OCI-LY7 (cell line): ENCODE measurements at regions not wholly inside any gene's neighbourhood (a gene's known extent, or its start where the extent isn't known, plus 50 kb on each side); places are given as distances from the start of the nearest gene placed in this dataset.

Source experiments
- BruUV-seq: library from RNA; stranded (reverse); fragments of 400-500 nt; replicated peaks from 2 replicates; lab custom pipeline; 2021; lab: Mats Ljungman, UMichigan
- CTCF ChIA-PET: fragments of 300-600 bp; sonication (Branson Sonifier 250); formaldehyde crosslinking; loops from one replicate; lab custom pipeline; 2022; ENCODE audit warnings: antibody characterized with exemption; ENCODE audit not compliant: unreplicated experiment; lab: Charles Lee
- POLR2A ChIA-PET: fragments of 300-600 bp; sonication (Branson Sonifier 250); formaldehyde crosslinking; loops from one replicate; lab custom pipeline; 2022; ENCODE audit warnings: antibody characterized with exemption; lab: Charles Lee
- DNase-seq: peaks from one replicate; pipeline ENCODE4 v3.0.0-alpha.2; 2015; ENCODE audit warnings: low spot score
- H2AFZ ChIP-seq: fragments of 200-600 bp; sonication (generic), shearing (Covaris generic); 2 replicates; pipeline ENCODE4 v1.6.1; 2014; ENCODE audit warnings: mild to moderate bottlenecking, antibody characterized with exemption, low read length, moderate library complexity
- H3K27ac ChIP-seq: fragments of 200-600 bp; sonication (generic); 2 replicates; pipeline ENCODE4 v1.5.1; 2014; ENCODE audit warnings: mixed run types, low read depth, mild to moderate bottlenecking, moderate library complexity, low read length, inconsistent platforms; ENCODE audit not compliant: poor library complexity, severe bottlenecking
- H3K36me3 ChIP-seq: fragments of 200-600 bp; sonication (generic); 2 replicates; pipeline ENCODE4 v1.6.1; 2014; ENCODE audit warnings: mild to moderate bottlenecking, antibody characterized with exemption, low read length, moderate library complexity, mixed read lengths; ENCODE audit not compliant: insufficient read depth
- H3K4me1 ChIP-seq: fragments of 200-600 bp; sonication (generic); 2 replicates; pipeline ENCODE4 v1.5.1; 2014; ENCODE audit warnings: mild to moderate bottlenecking, low read length; ENCODE audit not compliant: insufficient read depth, poor library complexity, severe bottlenecking
- H3K4me2 ChIP-seq: fragments of 200-600 bp; sonication (generic); 2 replicates; pipeline ENCODE4 v1.6.1; 2014; ENCODE audit warnings: mild to moderate bottlenecking, low read length
- H3K4me3 ChIP-seq: fragments of 200-600 bp; sonication (generic); 2 replicates; pipeline ENCODE4 v1.5.1; 2014; ENCODE audit warnings: mild to moderate bottlenecking, low read depth, low read length; ENCODE audit not compliant: poor library complexity, severe bottlenecking
- H3K79me2 ChIP-seq: fragments of 200-600 bp; sonication (generic); 2 replicates; pipeline ENCODE4 v1.6.1; 2016; ENCODE audit warnings: low read depth, mild to moderate bottlenecking, low read length, moderate library complexity, mixed read lengths; ENCODE audit not compliant: insufficient read depth
- H3K9me2 ChIP-seq: fragments of 200-600 bp; sonication (generic); 2 replicates; pipeline ENCODE4 v1.6.1; 2016; ENCODE audit warnings: mild to moderate bottlenecking, low read length, mixed read lengths; ENCODE audit not compliant: insufficient read depth
- H3K9me3 ChIP-seq: fragments of 200-600 bp; sonication (generic); 2 replicates; pipeline ENCODE4 v1.6.1; 2014; ENCODE audit warnings: mild to moderate bottlenecking, mixed run types, low read length, mixed read lengths
- H4K20me1 ChIP-seq: fragments of 200-600 bp; sonication (generic); 2 replicates; pipeline ENCODE4 v1.6.1; 2014; ENCODE audit warnings: mild to moderate bottlenecking, antibody characterized with exemption, low read length, moderate library complexity, mixed read lengths; ENCODE audit not compliant: insufficient read depth
- EZH2phosphoT487 ChIP-seq: fragments of 200-600 bp; sonication (generic); IDR thresholded peaks from 2 replicates; pipeline ENCODE4 v1.6.1; 2018; ENCODE audit warnings: low read depth, borderline replicate concordance, mild to moderate bottlenecking, mixed run types, antibody characterized with exemption, low read length, moderate library complexity, mixed read lengths
- intact Hi-C: fragments of 100-400 bp; cut with micrococcal nuclease; formaldehyde crosslinking; loops from one replicate; pipeline ENCODE4 v1.10.0; 2022; ENCODE audit not compliant: unreplicated experiment
- TF ChIP-seq, protein P1 (sequence below): fragments of 200-600 bp; sonication (generic); conservative IDR thresholded peaks from 2 replicates; pipeline ENCODE4 v1.5.1; 2014; ENCODE audit warnings: mild to moderate bottlenecking, antibody characterized with exemption, low read length, moderate library complexity, mixed read lengths

DNA sequence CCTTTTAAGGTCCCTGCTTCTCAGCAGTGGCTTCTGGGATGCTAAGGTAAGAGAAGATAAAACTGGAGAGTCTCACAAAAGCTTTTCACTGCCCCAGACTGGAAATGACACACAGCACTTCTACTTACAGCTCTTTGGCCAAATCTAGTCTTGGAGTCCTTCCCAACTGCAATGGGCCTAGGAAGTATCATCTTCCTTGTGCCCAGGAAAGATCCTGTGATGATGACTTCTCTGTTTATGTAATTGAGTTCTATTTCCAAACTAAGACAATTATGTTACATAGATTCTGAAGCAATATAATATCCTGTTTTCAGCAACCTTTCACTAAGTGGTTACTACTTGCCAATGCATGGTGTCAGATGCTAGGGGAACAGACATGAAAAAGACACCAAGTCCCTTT, 234.1 kb downstream of the PTEN start:
- H3K4me3 ChIP-seq, result no peak overlapping the region
- no peaks in the 10 kb centered on the region for H4K20me1 ChIP-seq
- no peaks in the 10 kb centered on the region for H3K9me2 ChIP-seq
- intact Hi-C loops, result no loop called here
- DNase-seq, result no peak
- H3K36me3 ChIP-seq, result no peaks in the 10 kb centered on the region
- TF ChIP-seq, protein P1, sequence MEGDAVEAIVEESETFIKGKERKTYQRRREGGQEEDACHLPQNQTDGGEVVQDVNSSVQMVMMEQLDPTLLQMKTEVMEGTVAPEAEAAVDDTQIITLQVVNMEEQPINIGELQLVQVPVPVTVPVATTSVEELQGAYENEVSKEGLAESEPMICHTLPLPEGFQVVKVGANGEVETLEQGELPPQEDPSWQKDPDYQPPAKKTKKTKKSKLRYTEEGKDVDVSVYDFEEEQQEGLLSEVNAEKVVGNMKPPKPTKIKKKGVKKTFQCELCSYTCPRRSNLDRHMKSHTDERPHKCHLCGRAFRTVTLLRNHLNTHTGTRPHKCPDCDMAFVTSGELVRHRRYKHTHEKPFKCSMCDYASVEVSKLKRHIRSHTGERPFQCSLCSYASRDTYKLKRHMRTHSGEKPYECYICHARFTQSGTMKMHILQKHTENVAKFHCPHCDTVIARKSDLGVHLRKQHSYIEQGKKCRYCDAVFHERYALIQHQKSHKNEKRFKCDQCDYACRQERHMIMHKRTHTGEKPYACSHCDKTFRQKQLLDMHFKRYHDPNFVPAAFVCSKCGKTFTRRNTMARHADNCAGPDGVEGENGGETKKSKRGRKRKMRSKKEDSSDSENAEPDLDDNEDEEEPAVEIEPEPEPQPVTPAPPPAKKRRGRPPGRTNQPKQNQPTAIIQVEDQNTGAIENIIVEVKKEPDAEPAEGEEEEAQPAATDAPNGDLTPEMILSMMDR, result no peak
- no peak for TF ChIP-seq EZH2phosphoT487
- no peaks in the 10 kb centered on the region for H3K79me2 ChIP-seq
- peak overlapping the region; percentile 6; the same call in 1 of the 2 replicates for H2AFZ ChIP-seq
- H3K4me2 ChIP-seq, result no peak overlapping the region
- CTCF ChIA-PET, result no interaction called here
- no peaks in the 10 kb centered on the region for H3K9me3 ChIP-seq
- peaks cover 11% of the 10 kb centered on the region for H3K4me1 ChIP-seq
- no TSS peak for BruUV-seq
- H3K27ac ChIP-seq, result no peak overlapping the region
- POLR2A ChIA-PET, result interaction anchor here (1.0 to 8.2 kb wide), 2 partner anchors 9 to 16 kb away, joined by 3 to 56 read pairs; no protein-coding TSS in a partner anchor

DNA sequence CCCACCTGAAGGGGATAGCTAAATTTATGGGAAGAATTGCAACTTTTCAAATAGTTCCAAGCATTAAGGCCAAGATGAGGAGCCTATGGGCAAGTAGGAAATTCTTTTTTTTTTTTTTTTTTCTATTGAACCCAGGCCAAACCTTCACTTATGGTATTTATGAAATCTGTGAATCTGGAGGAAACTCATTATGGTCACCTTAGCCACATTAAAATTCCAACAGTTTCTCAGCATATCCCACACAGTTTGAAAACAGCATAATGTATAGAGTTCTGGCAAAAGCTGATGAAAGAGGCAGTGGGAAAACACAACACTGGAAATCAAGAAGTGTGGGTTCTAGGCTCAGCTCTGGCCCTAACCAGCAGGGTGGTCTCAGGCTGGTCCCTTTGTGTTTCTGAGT, 236.9 kb downstream of the PTEN start:
- H3K27ac ChIP-seq, result no peak overlapping the region
- no peak overlapping the region for H2AFZ ChIP-seq
- H3K36me3 ChIP-seq, result no peaks in the 10 kb centered on the region
- BruUV-seq, result no TSS peak
- no peaks in the 10 kb centered on the region for H4K20me1 ChIP-seq
- CTCF ChIA-PET, result no interaction called here
- H3K4me1 ChIP-seq, result peaks cover 19% of the 10 kb centered on the region
- TF ChIP-seq EZH2phosphoT487, result no peak
- TF ChIP-seq, protein P1, result no peak
- intact Hi-C loops, result no loop called here
- H3K4me2 ChIP-seq, result no peak overlapping the region
- H3K9me3 ChIP-seq, result no peaks in the 10 kb centered on the region
- no peaks in the 10 kb centered on the region for H3K79me2 ChIP-seq
- DNase-seq, result no peak
- no peak overlapping the region for H3K4me3 ChIP-seq
- POLR2A ChIA-PET, result interaction anchor here (0.7 to 3.3 kb wide), 10 partner anchors 8 to 286 kb away, joined by 3 to 24 read pairs (median 4); no protein-coding TSS in a partner anchor
- H3K9me2 ChIP-seq, result no peaks in the 10 kb centered on the region

DNA sequence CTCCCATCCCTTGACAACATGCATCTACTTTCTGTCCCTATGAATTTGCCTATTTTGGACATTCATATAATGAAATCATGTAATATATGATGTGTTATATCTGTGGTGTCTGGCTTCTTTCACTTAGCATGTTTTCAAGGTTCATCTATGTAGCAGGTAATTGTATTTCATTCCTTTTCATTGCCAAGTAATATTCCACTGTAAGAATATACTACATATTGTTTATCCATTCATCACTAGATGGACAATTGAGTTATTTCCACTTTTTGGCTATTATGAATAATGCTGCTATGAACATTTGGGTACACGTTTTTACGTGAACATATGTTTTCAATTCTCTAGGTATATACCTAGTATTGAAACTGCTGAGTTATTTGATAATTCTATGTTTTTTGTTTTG, 238.2 kb downstream of the PTEN start:
- Histone ChIP-seq H4K20me1 (no peaks in the 10 kb centered on the region), H3K27ac (no peak overlapping the region), H3K36me3 (no peaks in the 10 kb centered on the region), H3K9me2 (no peaks in the 10 kb centered on the region), H3K9me3 (no peaks in the 10 kb centered on the region), H3K4me3 (no peak overlapping the region), H3K4me1 (peaks cover 33% of the 10 kb centered on the region), H3K79me2 (no peaks in the 10 kb centered on the region), H2AFZ (no peak overlapping the region), H3K4me2 (no peak overlapping the region)
- TF ChIP-seq, protein P1, result no peak
- TF ChIP-seq EZH2phosphoT487, result no peak
- CTCF ChIA-PET, result no interaction called here
- intact Hi-C loops, result no loop called here
- no peak for DNase-seq
- no TSS peak for BruUV-seq
- POLR2A ChIA-PET, result interaction anchor here (1.2 to 3.3 kb wide), 4 partner anchors 11 to 26 kb away, joined by 3 to 24 read pairs (median 8); no protein-coding TSS in a partner anchor
